ENCODE measurements at regions not wholly inside any gene's neighbourhood (a gene's known extent, or its start where the extent isn't known, plus 50 kb on each side); places are given as distances from the start of the nearest gene placed in this dataset.
"Not testable (repeated sequence)": the region's sequence is repeated elsewhere in the genome, so short reads cannot be mapped to it uniquely, and the experiment has no call there.

- DNase-seq = no peak
Measured at GRCh38 chr21:25487046-25487594, 120.2 kb downstream of the MRPL39 start.

GRCh38 chr21:25485914-25486313 lies 121.4 kb downstream of the MRPL39 start:
- DNase-seq = no peak

- peak; percentile 9 for DNase-seq
Measured at GRCh38 chr21:25467896-25468295, 139.4 kb downstream of the MRPL39 start.

- DNase-seq = not testable (repeated sequence)
Measured at GRCh38 chr21:25467071-25467470, 140.2 kb downstream of the MRPL39 start.

GRCh38 chr21:25466470-25466869 lies 140.8 kb downstream of the MRPL39 start:
- no peak for DNase-seq

- no peak for DNase-seq
Measured at GRCh38 chr21:25465263-25465662, 142.0 kb downstream of the MRPL39 start.

- DNase-seq = peak; percentile 4
Measured at GRCh38 chr21:25464275-25464674, 143.0 kb downstream of the MRPL39 start.

GRCh38 chr21:25462517-25462971 lies 144.7 kb downstream of the MRPL39 start:
- DNase-seq = no peak

GRCh38 chr21:25461725-25462124 lies 145.6 kb downstream of the MRPL39 start:
- no peak for DNase-seq

GRCh38 chr21:25459993-25460392 lies 147.3 kb downstream of the MRPL39 start:
- no peak for DNase-seq

- no peak for DNase-seq
Measured at GRCh38 chr21:25459365-25459764, 147.9 kb downstream of the MRPL39 start.

- no peak for DNase-seq
Measured at GRCh38 chr21:25458484-25458883, 148.8 kb downstream of the MRPL39 start.

- DNase-seq = no peak
Measured at GRCh38 chr21:25457946-25458345, 149.3 kb downstream of the MRPL39 start.

- peak; percentile 75 for DNase-seq
Measured at GRCh38 chr21:25457411-25457810, 149.9 kb downstream of the MRPL39 start.

GRCh38 chr21:25456672-25457071 lies 150.6 kb downstream of the MRPL39 start:
- no peak for DNase-seq

GRCh38 chr21:25453524-25453923 lies 153.8 kb downstream of the MRPL39 start:
- DNase-seq = peak; percentile 39

GRCh38 chr21:25449950-25450349 lies 157.3 kb downstream of the MRPL39 start:
- DNase-seq = no peak

GRCh38 chr21:25441835-25442234 lies 165.4 kb downstream of the MRPL39 start:
- no peak for DNase-seq

- not testable (repeated sequence) for DNase-seq
Measured at GRCh38 chr21:25437465-25437864, 169.8 kb downstream of the MRPL39 start.

GRCh38 chr21:25428537-25428936 lies 178.7 kb downstream of the MRPL39 start:
- DNase-seq = no peak

- DNase-seq = no peak
Measured at GRCh38 chr21:25427828-25428227, 179.5 kb downstream of the MRPL39 start.

GRCh38 chr21:25426580-25426979 lies 180.7 kb downstream of the MRPL39 start:
- no peak for DNase-seq

- no peak for DNase-seq
Measured at GRCh38 chr21:25425156-25425555, 182.1 kb downstream of the MRPL39 start.

GRCh38 chr21:25424634-25425033 lies 182.6 kb downstream of the MRPL39 start:
- DNase-seq = no peak

GRCh38 chr21:25424048-25424447 lies 183.2 kb downstream of the MRPL39 start:
- DNase-seq = no peak

All from HCEC 1CT (cell line).